Esophagus squamous epithelium (tissue), 5 donors: ENCODE measurements at regions not wholly inside any gene's neighbourhood (a gene's known extent, or its start where the extent isn't known, plus 50 kb on each side); places are given as distances from the start of the nearest gene placed in this dataset.

ENCODE experiments used
- DNase-seq: peaks from one replicate; lab custom pipeline; 2025; lab: John Stamatoyannopoulos, UW
- H3K27ac ChIP-seq, 4 donors: fragments of 200-600 bp; sonication (generic); one replicate each; pipeline ENCODE4 v1.5.1; 2016 to 2019; ENCODE audit warnings: mild to moderate bottlenecking in 1 of 4
- H3K27me3 ChIP-seq, 4 donors: fragments of 200-600 bp; sonication (generic); 1 replicate in 3 of 4; 2 replicates in 1 of 4; pipeline versions ENCODE4 v1.5.1 to v1.6.0; 2017 to 2021; ENCODE audit warnings: antibody characterized with exemption in 1 of 4
- H3K36me3 ChIP-seq, 3 donors: fragments of 200-600 bp; sonication (generic); one replicate each; pipeline ENCODE4 v1.5.1; 2016 to 2019
- H3K4me1 ChIP-seq, 3 donors: fragments of 200-600 bp; sonication (generic); one replicate each; pipeline ENCODE4 v1.5.1; 2017 to 2019
- H3K4me3 ChIP-seq, 4 donors: fragments of 200-600 bp; sonication (generic); 1 replicate in 3 of 4; 2 replicates in 1 of 4; pipeline ENCODE4 v1.5.1; 2016 to 2019; ENCODE audit warnings: mild to moderate bottlenecking in 2 of 4, moderate library complexity in 1 of 4
- H3K9me3 ChIP-seq, 3 donors: fragments of 200-600 bp; sonication (generic); one replicate each; pipeline ENCODE4 v1.5.1; 2016 to 2019
- POLR2A ChIP-seq, 4 donors: fragments of 450-650 bp; IDR thresholded peaks; one replicate each; pipeline ENCODE4 v1.6.1; 2017; ENCODE audit warnings: antibody characterized with exemption in 4 of 4, mild to moderate bottlenecking in 4 of 4, moderate library complexity in 3 of 4
- WGBS, 2 donors: methylation state at CpG; one replicate each; pipeline ENCODE4 v1.1.5; 2018; 5-methylcytosine and 5-hydroxymethylcytosine counted together
- intact Hi-C: fragments of 100-400 bp; cut with DNase I; formaldehyde crosslinking; loops from one replicate; pipeline ENCODE4 v1.15.0; 2022
- TF ChIP-seq, protein P1 (sequence below), 6 experiments: fragments of 450-650 bp in 4 of 6; fragments of 200-600 bp in 2 of 6; sonication (generic) in 2 of 6; IDR thresholded peaks; one replicate each; pipeline ENCODE4 v1.5.1; 2016 to 2019; ENCODE audit warnings: antibody characterized with exemption in 6 of 6, mild to moderate bottlenecking in 4 of 6, moderate library complexity in 4 of 6
- donor health status: DM: yes; HTN: yes; CAD: no.

DNA sequence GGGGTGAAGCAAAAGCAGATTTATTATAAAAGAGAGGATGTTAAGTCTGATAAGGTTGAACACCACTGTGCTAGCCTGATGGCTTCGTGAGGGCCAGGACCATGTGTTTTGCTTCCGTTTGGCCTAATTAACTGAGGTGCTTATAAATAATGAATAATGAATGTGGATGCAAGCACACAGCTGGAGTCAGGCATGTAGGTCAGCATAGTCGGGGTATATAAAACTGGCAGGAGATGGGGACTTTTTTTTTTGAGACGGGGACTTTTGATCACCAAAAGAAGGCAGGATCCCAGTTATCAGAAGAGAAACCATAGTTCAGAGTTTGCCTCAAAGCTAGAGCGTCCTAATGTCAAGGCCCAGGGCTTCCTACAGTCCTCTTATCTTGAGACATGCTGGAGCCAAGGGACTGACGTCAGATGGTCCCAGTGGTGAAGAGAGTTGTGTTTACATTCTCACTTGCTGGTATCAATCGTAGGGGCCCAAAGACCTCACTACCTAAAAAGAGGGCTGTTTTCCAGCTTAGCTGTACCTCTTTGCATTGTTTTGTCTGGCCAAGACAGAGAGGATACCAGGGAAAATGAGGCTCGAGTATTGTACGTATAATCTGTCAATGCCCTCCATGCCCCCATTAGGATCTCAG, 50.4 kb downstream of the RTL9 start:
- Histone ChIP-seq H3K4me3 (no peak overlapping the region), H3K36me3 (no peaks in the 10 kb centered on the region), H3K4me1 (peaks cover 0 to 17% (median 0%) of the 10 kb centered on the region in 3 donors), H3K27me3 (no peaks in the 10 kb centered on the region), H3K9me3 (no peaks in the 10 kb centered on the region), H3K27ac (no peak overlapping the region)
- intact Hi-C loops: loop anchor here (5.0 kb wide), 1 partner anchor 252 kb away; no protein-coding TSS in a partner anchor
- TF ChIP-seq POLR2A (IDR thresholded peaks at IDR 0.05): no peak
- TF ChIP-seq, protein P1, sequence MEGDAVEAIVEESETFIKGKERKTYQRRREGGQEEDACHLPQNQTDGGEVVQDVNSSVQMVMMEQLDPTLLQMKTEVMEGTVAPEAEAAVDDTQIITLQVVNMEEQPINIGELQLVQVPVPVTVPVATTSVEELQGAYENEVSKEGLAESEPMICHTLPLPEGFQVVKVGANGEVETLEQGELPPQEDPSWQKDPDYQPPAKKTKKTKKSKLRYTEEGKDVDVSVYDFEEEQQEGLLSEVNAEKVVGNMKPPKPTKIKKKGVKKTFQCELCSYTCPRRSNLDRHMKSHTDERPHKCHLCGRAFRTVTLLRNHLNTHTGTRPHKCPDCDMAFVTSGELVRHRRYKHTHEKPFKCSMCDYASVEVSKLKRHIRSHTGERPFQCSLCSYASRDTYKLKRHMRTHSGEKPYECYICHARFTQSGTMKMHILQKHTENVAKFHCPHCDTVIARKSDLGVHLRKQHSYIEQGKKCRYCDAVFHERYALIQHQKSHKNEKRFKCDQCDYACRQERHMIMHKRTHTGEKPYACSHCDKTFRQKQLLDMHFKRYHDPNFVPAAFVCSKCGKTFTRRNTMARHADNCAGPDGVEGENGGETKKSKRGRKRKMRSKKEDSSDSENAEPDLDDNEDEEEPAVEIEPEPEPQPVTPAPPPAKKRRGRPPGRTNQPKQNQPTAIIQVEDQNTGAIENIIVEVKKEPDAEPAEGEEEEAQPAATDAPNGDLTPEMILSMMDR (IDR thresholded peaks at IDR 0.05): no peak
- WGBS, 2 donors: 57 to 84% methylated on average over 6 to 9 of the region's 9 CpGs
- DNase-seq: no peak

DNA sequence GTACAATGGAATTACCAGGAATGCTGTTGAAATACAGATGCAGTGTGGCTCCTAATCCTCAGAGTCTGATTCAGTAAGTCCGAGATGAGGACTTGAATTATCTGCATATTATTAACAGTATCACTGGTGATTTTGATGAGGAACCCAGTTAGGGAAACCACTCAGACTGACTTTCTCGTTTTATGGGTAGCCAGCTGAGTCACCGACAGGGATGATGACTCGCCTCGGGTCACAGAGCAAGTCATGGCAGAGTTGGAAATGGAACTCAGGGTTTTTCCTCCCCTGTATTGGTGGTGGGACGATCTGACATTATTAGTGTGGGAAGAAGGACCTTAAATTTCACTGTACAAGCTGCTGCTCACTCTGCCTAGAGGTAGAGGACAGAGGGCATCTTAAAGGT, 51.3 kb downstream of the RTL9 start:
- H3K36me3 ChIP-seq: no peaks in the 10 kb centered on the region
- TF ChIP-seq POLR2A (IDR thresholded peaks at IDR 0.05): no peak
- TF ChIP-seq, protein P1 (IDR thresholded peaks at IDR 0.05): no peak
- no peaks in the 10 kb centered on the region for H3K27me3 ChIP-seq
- intact Hi-C loops: loop anchor here (5.0 kb wide), 1 partner anchor 253 kb away; no protein-coding TSS in a partner anchor
- H3K27ac ChIP-seq: no peak overlapping the region
- H3K4me1 ChIP-seq: peaks cover 0 to 15% (median 0%) of the 10 kb centered on the region in 3 donors
- H3K4me3 ChIP-seq: no peak overlapping the region
- no peaks in the 10 kb centered on the region for H3K9me3 ChIP-seq
- no peak for DNase-seq
- WGBS, 2 donors: 17 to 26% methylated on average over 2 to 6 of the region's 6 CpGs

DNA sequence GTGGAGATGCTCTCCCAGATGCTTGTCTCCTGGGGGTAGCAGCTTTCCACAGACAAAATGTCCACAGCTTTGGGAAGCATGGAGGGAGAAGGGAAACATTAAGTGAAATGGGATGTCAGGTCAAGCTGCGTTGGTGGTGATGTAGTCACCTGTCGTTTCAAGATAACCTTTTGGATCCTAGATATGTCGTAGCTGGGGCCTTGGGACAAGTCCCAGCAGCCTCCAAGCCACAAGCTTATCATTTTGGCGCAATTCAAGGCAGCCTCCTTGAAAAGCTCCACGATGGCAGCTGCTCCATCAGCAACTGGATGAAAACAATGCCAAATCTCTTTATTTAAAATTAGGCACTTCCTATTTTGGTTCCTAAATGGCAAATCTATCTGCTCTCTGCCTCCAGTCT, 52.0 kb downstream of the RTL9 start:
- no peak for DNase-seq
- Histone ChIP-seq H3K27ac (no peak overlapping the region), H3K27me3 (no peaks in the 10 kb centered on the region), H3K36me3 (no peaks in the 10 kb centered on the region), H3K4me1 (peaks cover 0 to 11% (median 0%) of the 10 kb centered on the region in 3 donors), H3K4me3 (no peak overlapping the region), H3K9me3 (no peaks in the 10 kb centered on the region)
- WGBS, 2 donors: 61 to 64% methylated on average over 4 to 5 of the region's 5 CpGs
- TF ChIP-seq, protein P1 (IDR thresholded peaks at IDR 0.05): no peak
- TF ChIP-seq POLR2A (IDR thresholded peaks at IDR 0.05): no peak
- intact Hi-C loops: no loop called here

DNA sequence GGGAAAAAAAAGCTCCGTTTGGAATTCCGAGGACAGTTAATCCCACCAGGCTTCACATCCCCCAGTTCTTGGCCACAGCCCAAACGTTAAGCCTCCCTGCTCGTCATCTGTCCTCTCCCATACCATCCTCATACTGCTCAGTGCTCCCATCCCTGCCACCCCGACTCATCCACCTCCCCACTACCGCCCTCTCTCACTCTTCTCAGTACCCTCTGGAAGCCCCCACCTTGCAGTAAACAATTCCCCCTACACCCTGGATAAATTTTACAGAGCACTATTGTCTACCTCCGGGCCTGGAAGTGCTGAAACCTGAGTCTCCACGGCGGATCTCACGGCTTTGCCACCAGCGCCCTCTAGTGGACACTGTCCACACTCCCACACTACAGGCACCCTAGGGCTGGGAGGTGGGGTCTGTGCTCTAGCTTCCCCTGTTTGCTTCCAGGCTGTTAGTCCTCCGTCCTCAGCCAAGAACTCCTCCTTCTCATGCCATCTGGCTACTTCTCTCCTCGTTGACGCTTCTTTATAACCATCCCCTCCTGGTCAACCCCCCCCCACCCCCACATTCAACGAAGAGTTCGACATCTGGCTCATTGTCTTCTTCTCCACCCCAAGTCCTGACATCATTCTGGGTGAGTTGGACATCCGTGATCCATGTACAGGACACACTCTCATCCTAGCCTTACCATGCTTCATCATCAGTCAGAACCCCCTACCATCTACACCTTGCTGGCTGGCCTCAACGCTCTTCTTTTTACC, 54.5 kb downstream of the RTL9 start:
- Histone ChIP-seq H3K9me3 (no peaks in the 10 kb centered on the region), H3K4me3 (peak overlapping the region in 1 of 4 donors; percentile 28), H3K36me3 (no peaks in the 10 kb centered on the region), H3K27ac (peak overlapping the region in 2 of 4 donors; percentile 10 to 13), H3K27me3 (no peaks in the 10 kb centered on the region), H3K4me1 (peaks cover 0 to 11% (median 0%) of the 10 kb centered on the region in 3 donors)
- WGBS, 2 donors: 20 to 29% methylated on average over 13 to 18 of the region's 18 CpGs
- no peak for DNase-seq
- intact Hi-C loops: no loop called here
- TF ChIP-seq, protein P1 (IDR thresholded peaks at IDR 0.05): peak; percentile 64 to 87 (median 72)
- no peak for TF ChIP-seq POLR2A (IDR thresholded peaks at IDR 0.05)

DNA sequence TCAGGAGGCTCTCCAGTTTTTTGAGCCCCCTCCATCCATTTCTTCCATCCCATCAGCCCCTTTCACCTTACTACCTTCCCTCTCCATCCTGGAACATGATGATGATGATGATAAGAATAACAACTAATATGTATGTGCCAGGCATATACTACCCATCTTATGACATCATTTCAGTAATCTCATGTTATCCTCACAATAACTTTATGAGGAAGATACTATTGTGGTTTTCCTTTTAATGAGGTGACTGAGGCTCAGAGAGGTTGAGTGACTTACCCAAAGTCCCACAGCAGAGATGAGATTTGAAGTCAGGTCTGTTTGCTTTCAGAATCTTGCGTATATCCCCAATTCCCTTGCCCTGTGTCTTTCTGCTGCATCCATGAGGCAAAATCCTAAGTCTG, 55.1 kb downstream of the RTL9 start:
- WGBS, 2 donors: 86 to 95% methylated on average over 1 of the region's 1 CpG
- Histone ChIP-seq H3K27ac (no peak overlapping the region), H3K27me3 (no peaks in the 10 kb centered on the region), H3K9me3 (no peaks in the 10 kb centered on the region), H3K4me1 (peaks cover 0 to 16% (median 0%) of the 10 kb centered on the region in 3 donors), H3K36me3 (no peaks in the 10 kb centered on the region), H3K4me3 (no peak overlapping the region)
- intact Hi-C loops: no loop called here
- DNase-seq: no peak
- TF ChIP-seq, protein P1 (IDR thresholded peaks at IDR 0.05): no peak
- TF ChIP-seq POLR2A (IDR thresholded peaks at IDR 0.05): no peak
